Femur (tissue), 1 donor: ENCODE measurements at regions not wholly inside any gene's neighbourhood (a gene's known extent, or its start where the extent isn't known, plus 50 kb on each side); places are given as distances from the start of the nearest gene placed in this dataset.

Experiments
- DNase-seq: peaks from one replicate; pipeline ENCODE4 v3.0.0-alpha.2; 2017

DNA sequence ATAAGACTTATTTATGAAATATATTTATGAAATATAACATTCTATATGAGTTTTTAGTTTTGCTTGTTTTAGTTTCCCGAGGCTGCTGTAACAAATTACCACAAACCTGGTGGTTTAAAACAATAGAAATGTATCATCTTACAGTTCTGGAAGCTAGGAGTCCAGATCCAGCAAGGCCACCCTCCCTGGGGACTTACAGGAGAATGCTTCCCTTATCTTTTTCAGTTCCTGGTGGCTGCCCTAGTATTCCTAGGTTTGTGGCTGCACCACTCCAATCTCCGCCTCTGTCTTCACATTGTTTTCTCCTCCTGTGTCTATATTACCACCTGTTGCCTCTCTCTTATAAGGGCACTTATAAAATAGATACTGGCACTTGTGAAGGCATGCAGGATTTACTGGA, 877.8 kb downstream of the TUSC7 start:
- no peak for DNase-seq

DNA sequence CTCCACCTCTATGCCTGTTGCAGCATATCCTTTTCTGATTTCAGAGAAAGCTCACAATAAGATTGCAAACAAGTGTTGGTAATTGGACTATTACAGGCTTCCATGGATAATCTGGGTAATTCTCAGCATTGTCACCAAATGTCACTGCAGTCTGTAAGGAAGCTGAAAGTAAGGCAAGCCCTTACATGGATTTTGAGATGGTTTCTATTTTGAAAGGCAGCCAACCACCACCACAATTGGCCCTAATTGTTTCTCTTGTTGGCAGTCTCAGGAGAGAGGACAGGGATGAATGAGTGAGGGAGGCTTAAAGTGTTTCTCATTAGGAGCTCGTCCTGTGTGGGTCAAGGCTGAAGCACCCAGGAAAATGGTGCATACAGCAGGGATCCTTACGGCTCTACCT, 879.9 kb downstream of the TUSC7 start:
- DNase-seq, result no peak

DNA sequence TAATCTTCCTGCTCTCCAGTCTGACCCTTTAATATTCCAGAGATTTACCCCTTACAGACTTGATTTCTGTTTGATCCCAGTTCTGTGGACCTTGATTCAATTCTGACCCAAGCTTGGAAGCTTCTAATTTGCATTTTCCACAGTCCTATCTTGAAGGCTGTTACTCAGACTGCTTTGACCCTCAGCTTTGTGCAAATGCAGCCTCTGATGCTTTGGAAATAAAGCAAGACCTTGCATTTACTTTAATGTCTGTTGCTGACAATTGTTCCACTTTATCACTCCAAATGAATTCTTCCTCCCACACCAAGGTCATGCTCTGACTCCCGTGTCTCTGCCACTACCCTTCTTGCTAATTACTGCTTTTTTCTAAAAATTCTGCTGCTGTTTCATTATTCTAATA, 886.0 kb downstream of the TUSC7 start:
- no peak for DNase-seq

DNA sequence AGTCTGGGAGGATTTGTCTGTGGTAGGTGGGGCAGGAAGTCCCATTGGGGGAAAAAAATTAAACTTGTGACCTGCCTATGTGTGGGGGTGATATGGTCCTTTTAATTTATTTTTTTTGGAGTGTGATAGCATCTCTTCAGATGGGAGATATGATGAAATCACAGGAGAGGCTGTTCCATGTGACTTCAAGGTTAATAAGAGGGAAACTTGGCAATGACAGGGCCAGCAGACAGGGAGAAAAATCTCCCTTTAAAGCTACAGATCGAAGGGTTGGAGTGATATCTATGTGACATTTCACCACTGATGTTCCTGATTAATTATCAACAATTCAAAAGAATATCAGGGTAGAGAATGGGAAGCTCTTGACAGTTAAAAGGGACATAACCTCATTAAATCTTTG, 886.9 kb downstream of the TUSC7 start:
- DNase-seq, result no peak

DNA sequence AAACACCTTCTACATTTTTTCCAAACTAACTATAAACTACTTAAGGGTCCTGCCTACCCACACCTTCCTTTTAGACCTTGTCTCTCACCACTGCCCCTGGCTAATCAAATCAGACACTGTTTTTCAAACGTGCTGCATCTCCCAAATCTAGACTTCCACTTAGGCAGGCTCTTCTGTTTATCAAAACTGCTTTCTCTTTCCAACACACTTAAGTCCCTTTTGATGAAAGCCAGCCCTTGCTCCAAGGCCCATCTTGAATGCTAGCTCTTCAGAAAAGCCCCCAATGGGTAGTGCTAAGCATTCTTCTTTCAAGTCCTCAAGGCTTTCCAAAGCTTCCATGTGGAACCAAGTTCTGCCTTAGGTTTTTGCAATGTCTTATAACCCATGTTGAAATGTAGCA, 888.3 kb downstream of the TUSC7 start:
- DNase-seq, result no peak

DNA sequence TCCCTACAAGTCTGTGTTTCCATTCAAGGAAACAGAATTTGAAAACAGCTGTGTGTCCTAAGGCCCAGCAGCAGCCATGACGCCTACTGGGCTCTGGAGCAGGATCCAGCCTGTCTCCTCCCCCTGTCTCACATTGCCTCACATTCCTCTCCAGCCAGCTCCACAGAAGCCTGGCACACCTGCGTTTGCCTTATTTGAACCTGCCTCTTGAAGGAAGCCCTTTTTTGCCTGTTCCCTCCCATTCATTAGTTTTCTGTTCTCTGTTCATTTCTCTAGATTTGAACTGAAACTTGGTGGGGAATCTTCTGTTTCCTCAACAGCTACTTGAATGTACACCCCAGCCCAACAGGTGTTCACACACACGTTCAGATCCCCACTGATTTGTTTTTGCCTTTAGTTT, 890.5 kb downstream of the TUSC7 start:
- DNase-seq, result no peak

DNA sequence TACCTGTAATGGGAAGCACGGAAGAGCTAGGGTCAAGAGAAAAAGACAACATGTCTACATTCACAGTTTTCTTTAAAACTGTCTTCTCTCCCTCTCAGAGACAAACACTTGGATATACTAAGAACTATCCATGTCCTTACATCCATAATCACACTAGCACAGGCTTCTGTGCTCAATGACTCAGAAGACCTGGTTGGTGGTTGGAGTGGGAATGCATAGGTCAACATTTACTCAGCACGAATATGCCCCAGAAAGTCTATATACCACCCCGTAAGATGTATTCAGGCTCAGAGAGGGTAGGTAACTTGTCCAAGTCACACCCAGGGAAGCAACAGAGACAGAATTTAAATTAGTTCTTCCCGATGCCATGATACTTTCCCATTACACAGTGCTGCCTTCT, 891.1 kb downstream of the TUSC7 start:
- DNase-seq, result no peak

DNA sequence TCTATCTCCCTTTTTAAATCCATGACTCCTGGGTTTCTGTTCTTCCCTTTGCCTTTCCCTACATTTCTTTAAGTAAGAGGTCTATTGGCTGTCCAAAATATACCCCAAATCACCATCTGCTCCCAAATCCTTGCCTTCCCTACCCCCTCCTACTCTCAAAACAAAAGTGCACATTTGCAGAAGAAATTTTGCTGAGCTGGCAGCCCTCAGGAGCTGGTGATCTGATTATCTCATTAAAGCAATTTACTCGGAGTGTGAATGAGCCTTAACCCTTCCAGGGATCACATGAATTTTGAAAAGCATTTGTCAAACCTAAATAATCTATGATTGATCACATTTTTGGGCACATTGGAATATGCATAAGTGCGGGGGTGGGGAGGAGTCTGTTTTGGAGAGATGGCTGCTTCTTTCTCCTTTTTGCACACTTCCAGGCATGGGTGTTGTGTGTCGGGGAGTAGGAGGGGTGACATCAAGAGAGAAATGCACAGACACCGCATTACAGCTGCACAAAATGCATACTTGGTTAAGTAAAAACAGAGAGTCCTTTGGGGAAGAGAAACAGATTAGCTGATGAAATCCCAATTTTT, 892.6 kb downstream of the TUSC7 start:
- no peak for DNase-seq

DNA sequence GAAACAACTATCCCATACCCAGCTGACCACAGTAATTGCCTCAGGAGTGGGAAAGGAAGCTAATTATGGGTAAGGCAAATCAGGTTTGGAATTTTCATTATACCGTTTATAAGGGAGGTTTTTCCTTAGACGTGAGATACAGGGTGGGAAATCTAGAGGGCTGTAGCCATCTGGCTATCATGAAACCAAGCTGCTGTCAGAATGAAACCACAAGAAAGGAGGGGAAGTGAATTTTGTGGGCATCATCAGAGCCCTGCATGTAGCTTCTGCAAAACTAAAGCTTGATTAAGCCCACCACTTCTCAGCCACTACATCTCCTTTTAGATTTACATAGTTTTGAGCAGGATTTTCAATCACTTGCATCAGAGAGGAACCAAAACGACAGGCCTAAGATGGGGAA, 893.5 kb downstream of the TUSC7 start:
- DNase-seq, result no peak

DNA sequence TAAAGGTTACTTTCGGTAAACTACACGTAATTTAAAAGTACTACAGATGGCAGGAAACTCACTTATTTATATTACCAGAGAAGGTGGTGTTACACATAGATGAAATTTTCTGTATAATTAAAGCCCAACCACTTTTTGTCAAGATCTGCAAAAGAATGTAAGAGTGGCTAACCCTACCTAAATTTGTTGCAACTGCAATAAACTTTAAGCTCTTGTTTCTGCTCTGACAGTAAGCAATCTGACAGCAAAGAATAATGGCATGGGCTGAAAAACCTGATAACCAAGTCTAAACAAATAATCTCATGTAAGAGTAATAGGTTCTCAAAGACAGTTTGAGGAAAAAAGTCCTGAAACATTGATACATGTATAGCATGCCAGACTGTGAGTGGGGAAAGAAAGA, 897.3 kb downstream of the TUSC7 start:
- DNase-seq, result no peak

DNA sequence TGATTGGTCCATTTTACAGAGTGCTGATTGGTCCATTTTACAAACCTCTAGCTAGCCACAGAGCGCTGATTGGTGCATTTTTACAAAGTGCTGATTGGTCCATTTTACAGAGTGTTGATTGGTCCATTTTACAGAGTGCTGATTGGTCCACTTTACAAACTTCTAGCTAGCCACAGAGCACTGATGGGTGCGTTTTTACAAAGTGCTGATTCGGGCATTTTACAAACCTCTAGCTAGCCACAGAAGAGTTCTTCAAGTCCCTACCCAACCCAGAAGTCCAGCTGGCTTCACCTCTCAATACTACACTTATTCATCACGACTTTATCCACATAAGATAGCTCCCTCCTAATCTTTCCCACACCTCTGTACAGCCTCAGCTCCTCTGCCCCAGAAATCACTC, 899.8 kb downstream of the TUSC7 start:
- no peak for DNase-seq

DNA sequence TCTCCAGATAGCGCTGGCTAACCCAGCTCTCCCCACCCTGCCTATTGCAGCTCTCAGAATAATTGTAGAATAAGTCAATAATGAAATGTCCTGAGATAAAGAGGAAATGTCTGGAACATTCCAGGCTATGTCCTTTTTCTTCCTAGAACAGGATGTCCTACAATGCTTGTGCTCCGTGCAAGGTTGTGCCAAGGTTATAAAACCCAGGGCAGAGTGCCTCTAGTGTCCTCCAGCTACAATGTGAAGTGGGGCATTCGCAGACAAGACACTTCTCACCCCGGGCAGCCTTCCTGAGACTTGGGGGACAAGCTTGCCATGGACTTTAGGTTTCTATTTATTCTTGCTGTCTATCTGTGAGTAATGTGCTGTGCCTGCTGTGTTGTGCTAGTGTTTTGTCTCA, 900.6 kb downstream of the TUSC7 start:
- no peak for DNase-seq

DNA sequence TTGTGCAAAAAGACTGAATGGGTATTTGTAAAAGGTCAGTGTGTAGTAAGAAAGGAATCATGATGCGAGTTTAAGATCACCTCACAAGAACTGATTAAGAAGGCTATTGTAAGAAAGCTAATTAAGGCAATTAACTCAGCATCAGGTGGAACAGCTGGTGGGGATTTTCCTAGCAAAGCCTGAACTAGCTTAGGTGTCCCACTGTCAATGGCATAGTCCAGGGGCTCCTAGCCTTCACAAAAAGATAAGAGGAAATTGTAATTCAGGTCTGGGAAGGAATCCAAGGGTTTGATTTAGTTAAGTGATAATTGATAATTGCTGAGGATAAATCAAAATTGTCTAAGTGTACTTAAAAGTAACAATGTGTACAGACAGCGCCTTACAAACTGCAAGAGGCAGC, 901.6 kb downstream of the TUSC7 start:
- no peak for DNase-seq

DNA sequence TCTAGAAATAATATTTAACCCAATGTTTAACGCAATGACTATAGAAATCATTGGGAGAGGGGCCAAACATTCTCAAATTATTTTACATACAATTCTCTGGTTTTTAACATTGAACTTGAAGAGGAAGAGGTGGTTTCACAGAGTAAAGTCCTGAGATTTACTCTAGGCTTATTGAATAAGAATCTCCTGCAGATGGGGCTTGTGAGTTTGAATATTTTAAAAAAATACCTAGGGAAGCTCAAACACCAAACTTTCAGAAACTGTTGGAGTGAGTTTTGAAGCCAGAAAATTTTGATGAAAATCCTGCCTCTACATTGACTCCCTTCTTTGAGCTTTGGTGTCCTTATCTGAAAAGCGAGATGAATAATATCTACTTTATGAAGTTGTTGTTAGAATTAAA, 906.6 kb downstream of the TUSC7 start:
- DNase-seq, result no peak

DNA sequence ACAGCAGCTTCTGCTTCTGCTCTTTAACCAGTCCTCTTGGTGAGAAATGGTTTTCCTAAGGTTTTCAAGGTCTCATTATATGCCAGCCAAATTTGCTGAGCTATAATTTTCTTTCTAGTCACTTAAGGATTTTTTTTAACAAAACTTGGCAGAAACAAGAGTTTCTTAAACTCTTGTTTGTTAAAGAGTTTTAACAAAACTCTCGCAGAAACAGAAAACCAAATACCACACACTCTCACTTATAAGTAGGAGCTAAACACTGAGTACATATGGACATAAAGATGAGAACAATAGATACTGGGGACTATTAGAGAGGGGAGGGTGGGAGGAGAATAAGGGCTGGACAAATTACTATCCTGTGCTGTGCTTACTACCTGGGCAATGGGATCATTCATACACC, 908.3 kb downstream of the TUSC7 start:
- DNase-seq, result no peak

DNA sequence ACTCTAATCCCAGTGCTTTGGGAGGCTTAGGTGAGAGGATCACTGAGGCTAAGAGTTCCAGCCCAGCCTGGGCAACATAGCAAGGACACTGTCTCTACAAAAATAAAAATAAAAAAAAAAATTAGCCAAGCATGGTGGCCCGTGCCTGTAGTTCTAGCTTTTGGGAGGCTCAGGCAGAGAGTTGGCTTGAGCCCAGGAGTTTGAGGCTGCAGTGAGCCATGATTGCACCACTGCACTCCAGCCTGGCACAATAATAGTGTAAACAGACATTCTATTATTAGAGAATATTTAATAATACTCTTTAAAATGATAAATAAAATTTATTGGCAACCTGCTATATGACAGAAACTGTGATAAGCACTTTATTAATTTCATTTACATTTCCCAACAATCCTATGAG, 908.9 kb downstream of the TUSC7 start:
- no peak for DNase-seq

DNA sequence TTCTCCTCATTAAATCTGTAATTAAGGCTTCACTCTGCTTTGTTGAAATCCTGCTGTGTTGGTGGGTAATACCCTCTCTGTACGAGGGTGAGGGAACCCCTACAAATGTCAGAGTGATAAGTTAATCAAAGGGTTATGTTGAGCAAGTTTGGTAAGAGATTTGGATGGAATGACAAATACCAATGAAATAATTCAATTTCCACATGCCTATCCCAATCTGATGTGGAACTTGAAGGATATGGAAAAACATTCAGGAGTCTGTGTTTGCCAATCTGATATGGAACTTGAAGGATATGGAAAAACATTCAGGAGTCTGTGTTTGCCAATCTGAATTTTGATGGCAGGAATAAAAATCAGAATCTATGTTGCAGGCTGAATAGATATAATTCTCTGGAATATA, 910.2 kb downstream of the TUSC7 start:
- no peak for DNase-seq

DNA sequence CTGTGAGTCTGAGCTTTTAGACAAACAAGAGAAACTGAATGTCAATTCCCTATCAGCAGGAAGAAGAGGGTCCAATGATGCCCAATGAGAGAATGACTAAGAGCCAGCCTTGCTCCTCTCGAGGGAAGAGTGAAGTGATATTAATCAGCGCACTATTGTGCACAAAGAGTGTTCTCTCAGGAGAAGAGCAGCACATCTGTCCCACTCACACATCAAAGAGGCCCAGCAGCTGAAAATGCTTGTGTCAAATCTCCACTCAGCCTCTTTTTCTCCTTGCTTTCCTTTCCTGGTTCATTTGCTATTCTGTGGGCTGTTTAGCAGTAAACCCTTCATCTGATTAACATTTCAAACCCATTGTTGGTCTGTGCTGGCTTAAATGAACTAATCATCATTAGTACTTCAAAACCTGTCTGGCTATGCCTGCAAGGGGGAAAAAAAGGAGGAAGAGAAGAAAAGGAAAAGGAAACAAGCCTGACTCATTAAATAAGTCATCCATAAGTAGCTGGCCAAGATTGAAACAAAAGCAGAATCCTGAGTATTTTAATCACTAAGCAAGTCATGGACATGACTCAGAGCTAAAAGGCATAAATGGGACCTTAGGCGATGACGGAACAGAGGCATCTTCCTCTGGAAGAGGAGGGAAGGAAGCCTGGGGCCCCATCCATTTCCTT, 912.7 kb downstream of the TUSC7 start:
- no peak for DNase-seq

DNA sequence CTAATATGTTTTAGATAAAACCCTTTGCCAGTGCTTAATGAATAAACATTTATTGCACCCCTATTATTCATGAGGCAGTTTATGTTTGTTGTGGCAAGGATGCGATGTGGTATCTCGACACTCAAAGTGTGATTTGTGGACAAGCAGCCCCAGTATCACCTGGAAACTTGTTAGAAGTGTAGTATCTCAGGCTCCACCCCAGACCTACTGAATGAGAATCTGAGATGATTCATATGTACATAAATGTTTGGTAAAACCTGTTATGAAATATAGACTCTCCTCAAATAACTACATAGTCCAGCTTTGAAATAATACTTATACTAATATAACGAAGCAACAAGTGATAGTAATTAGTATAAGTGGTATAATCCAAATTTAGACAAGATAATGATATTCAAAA, 914.8 kb downstream of the TUSC7 start:
- no peak for DNase-seq

DNA sequence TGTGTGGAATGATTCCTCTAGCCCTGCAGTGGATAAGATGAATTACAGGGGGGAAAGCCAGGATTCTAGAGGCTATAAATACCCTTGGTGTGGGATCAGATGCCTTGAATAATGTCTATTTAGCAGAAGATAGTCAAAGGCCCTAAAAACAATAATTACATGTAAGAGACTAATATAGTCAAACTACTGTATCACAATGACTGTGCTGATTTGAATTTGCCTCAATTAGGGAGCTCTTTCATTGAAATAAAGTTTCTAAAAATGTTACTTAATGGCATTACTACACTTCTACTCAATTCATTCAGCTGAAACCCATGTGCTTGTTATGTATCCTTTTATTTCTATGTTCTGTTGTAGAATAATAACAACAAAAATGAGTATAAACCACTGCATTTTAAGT, 915.6 kb downstream of the TUSC7 start:
- no peak for DNase-seq

DNA sequence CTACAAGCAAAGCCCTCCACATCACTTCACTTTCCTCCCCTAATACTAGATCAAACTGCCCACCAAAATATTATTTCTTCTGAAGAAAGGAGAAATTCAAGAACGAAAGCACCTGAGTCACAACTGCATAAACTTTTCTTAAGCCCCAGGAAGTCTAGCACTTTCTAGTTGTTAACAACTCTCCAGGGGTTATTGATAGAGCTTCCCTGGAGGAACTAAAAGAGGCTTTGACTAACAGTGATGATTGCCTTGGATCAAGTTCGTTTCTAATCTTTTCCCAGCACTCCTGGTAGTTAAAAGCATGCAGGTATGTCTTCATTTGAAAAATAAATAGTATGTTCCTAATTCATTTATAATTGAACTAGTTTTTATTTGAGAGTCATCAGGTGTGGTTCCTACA, 917.0 kb downstream of the TUSC7 start:
- no peak for DNase-seq

DNA sequence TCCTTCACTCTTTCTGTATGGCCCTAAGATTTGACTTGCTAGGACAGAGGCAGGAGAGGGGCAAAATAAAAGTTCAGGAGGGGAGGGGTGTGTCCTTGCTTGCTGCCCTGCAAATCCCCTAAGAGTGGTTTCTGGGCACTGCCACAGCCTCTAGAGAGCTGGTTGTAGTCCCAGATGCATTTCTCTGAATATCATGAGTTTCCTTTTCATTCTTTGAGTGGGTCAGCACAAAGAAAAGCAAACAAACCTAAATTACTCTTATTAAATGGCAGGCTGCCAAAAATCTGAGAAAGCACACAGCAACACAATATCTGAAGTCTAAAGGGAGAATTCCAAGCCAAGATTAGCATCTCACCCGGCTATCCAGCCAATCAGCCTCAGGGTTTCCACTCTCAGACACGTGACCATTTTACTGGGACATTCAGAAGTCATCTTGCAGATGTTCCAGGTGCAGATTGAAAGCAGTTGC, 919.3 kb downstream of the TUSC7 start:
- peak; percentile 83 for DNase-seq

DNA sequence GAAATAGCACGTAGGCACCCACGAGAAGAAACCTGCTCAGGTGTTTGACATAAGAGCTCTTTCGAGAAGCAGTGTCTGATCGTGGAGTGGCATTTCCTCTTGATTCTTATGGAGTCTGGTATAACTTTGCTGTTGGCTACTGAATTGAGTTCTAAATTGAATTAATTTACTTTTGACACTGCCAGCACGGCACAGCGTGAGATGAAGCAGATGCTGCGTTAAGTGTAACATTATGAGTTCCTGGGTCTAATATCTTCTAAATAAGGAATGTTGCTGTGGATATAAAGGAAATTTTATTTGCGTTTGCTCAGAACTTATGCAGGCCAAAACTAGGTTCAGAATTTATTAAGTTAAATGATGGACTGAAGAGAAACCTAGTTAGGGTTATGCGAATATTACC, 919.9 kb downstream of the TUSC7 start:
- DNase-seq, result no peak

DNA sequence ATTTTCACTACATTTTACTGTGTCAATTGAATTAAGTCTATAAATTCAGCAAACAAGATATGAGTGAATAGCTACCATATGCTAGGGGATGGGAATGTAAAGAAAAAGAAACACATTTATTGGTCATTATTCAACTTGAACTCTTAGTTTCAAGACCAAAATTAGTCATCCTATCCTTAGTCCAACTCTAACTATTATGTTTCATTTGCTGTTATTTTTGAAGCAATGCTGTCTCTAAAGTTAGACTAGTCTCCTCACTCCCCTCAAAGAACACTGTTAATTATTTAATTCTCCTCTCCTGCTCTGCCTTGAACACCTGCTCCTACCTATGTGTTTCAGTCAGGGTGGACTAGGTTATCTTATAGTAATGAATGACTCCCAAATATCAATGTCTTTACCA, 920.9 kb downstream of the TUSC7 start:
- DNase-seq, result no peak

DNA sequence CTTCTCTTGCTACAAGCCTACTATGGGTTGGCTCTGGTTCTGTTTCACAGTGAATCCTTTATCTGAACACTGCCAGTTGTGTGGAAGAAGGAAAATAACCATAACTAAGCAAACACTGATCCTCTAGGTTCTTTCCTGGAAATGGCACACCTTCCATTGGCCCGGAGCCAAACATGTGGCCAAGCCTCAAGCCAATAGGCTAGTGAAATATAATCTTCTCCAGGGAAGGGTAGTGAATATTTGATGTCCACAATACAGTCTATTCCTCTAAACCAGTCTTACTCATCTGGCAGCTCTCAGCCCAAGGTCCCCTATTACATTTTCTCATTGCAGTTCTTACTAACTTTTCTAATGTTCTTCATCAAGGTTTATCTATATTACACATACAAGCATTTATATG, 921.3 kb downstream of the TUSC7 start:
- peak; percentile 18 for DNase-seq
